Stimulated activated CD4-positive, alpha-beta T cell treated with anti-CD3 and anti-CD28 coated beads, TNF-alpha, amount 100 ng/mL, for 24 hours (primary cell): ENCODE measurements at regions not wholly inside any gene's neighbourhood (a gene's known extent, or its start where the extent isn't known, plus 50 kb on each side); places are given as distances from the start of the nearest gene placed in this dataset.

Experiments used
- DNase-seq, 3 experiments: peaks; one replicate each; pipeline ENCODE4 v3.0.0-alpha.2; 2020; ENCODE audit warnings: low read depth in 3 of 3

- DNase-seq, result no peak
Measured at GRCh38 chr3:99373088-99373845, 265.1 kb upstream of the COL8A1 start.

DNA sequence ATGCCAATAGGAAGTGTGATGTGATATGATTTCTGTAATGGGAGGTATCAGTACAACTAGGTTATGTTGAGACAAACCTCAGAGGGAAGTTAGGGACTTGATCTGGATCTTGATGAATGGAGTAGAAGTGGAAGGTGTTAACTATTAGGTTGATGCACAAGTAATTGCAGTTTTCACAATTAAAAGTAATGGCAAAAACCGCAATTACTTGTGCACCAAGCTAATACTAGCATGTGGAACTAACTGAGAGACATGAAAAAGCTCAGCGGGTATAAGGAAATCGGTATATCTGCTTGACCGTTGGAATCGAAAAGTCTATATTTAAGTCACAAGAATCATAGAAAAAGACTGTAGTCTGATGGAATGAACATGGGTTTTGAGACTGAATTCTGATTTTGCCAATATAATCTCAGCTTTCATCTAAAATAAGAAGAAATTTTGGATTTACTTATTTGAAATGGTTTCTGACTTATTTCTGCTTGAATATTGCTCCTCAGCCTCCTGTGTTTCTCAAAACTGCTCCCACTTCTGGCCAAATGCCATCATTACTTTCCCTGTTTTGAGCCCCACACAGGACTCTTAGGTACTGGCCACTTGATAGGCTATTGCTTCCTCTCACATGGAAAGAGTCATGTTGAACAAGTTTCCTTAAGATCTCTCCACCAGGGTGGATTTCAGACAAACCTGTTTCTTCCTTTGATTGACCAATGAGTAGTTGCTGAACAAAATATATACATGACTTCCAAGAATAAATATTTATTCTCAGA is 271.5 kb upstream of the COL8A1 start:
- no peak for DNase-seq

DNA sequence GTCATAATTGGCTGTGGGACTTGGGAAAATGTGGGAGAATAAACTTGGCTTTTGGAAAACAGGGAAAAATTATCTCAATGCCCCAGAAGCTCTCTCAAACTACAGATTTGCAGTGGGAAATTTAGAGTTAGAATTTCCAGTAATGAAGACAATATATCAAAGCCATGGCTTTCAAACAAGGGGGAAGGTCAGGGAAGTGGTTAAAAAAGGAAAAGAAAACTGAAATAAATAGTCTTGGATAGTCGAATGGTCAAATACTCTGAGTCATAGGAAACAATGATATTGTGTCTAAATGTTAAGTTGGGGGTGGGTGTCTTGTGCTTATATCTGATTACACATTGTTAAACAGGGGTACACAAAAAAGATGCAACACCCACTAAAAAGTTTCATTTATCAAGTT is 272.4 kb upstream of the COL8A1 start:
- no peak for DNase-seq

DNA sequence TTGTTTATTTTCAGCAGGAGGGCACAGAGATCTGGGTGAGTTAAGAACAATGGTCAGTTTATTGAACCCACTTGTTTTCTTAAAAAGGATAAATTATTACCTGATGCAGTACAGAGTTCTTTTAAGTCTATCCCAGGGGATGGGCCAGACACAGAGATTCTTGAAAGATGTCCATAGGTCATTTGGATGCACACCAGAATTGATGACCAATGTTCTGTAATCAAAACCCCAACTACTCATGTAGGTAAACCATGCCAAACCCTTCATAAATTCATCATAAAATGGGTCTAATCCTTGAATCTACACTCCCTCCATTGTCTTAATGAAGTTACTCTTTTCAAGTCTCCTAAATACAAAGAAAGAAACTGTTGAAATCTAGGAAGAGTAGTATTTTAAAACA is 273.0 kb upstream of the COL8A1 start:
- DNase-seq, result no peak

GRCh38 chr3:99357131-99357530 is 281.3 kb upstream of the COL8A1 start:
- no peak for DNase-seq

DNA sequence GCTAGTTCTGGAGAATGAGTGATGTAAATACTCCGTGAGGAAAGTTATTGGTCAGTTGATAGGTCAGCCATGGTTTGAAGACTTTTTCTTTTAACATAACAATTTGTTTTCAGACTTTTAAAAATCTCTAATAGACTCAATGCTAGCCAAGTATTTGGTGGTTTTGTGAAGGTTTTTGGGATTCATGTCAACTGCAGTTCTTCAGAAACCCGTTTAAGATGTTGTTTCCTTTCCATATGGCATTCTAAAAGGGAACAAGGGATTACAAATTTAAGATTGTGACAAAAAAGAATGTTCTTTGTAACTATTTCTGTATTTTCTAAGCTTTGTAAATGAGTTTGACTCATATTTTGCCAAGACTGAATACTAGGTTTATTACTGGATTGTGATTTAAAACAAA is 281.7 kb upstream of the COL8A1 start:
- DNase-seq, result no peak

GRCh38 chr3:99355465-99355864 is 282.9 kb upstream of the COL8A1 start:
- no peak for DNase-seq

GRCh38 chr3:99352811-99353210 is 285.6 kb upstream of the COL8A1 start:
- no peak for DNase-seq

DNA sequence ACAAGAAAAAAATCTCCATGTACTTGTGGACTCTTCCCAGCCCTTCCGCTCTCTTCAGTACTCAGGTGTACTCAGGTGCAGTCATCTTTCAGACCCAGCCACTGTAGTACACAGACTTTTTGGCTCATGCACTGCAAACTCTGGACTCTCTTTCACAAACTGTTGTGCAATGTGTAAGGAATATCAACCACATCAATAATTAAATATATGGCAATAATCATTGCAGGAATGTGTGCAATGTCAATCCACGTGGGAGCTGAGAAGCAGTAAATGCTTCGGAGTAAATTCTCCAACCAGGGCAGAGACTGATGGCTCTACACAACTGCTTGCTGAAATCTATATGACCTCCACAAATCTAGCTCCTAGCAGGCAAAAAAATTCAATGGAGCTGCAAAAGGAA is 287.3 kb upstream of the COL8A1 start:
- no peak for DNase-seq

DNA sequence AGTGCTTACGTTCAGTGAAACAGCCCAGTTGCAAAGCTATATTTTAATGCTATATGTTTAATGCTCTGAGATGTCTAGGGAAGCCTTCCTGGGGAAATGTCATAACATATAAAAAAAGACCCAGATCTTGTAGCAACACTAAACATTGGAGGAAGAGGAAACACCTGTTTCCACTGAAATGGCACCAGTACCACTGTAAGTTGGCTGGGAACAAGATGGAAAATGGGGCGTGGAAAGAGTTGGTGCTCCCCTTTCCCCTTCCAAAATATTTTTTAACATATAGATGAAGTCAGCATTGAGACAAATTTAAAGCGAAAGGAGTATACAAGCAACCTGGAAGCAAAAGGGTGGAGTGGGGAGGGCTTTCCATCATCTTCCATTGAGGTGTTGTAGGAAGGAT is 289.9 kb upstream of the COL8A1 start:
- no peak for DNase-seq

DNA sequence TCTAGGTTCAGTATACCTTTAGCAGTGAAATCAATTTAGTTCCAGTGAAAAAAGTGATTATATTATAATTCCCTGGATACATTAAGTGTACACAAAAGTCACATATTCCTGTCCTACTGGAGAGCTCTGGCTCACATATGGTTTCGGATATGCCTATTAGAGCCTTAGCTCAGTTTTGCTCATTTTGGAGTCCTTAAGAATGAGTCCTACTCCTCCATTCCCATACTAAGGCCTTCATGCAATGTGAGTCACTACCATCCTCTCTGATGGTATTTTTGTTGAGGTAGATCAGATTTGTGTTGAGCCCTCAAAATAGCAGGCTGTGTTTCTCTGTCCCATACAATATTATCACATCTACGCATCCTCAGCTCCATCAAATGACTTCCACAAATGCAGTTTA is 294.2 kb upstream of the COL8A1 start:
- DNase-seq, result no peak

DNA sequence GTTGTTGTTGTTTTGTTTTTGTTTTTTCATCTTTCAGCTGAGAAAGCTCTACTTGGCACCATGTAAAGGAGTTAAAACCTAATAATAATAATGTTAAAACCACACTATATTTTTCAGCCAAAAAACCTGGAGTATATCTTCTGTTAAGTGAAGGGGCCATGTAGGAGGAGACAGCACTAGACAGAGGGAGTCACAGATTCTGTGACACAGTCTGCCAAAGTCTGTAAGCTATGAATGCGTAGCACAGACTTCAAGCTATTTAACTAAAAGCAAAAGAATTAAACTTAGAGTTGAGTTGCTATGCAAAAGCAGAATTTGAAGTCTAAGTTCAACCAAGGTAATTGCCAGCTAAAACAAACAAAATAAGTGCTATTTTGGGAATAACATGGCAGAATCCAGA is 296.0 kb upstream of the COL8A1 start:
- no peak for DNase-seq

DNA sequence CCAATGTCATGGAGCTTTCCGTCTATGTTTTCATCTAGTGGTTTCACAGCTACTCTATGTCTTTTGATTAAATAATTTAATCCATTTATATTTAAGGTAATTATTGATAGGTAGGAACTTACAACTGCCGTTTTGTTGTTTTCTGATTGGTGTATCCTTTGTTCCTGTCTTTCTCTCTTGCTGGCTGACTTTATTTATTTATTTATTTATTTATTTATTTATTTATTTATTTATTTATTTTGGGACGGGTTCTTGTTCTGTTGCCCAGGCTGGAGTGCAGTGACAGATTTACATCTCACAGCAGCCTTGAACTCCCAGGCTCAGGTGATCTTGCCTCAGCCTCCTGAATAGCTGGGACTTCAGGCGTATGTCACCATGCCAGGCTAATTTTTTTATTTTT is 299.2 kb upstream of the COL8A1 start:
- no peak for DNase-seq

DNA sequence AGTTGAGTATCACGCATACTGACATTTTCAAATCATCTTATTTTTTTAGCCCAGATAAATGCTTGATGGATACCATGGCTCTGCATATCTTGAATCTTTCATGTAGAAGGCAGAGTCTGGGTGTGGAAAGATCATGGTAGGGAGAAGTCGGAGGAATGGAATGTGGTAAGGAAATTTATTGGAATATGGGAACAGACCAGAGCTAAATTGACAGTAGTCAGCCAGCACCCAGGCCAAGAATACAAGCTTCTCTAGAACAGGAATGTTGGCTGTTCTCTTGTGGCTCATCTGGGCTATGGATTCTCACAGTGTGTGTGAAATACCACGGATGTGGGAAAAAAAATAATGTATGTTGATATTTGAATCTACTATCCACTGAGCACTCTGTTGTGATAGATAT is 305.7 kb upstream of the COL8A1 start:
- no peak for DNase-seq

DNA sequence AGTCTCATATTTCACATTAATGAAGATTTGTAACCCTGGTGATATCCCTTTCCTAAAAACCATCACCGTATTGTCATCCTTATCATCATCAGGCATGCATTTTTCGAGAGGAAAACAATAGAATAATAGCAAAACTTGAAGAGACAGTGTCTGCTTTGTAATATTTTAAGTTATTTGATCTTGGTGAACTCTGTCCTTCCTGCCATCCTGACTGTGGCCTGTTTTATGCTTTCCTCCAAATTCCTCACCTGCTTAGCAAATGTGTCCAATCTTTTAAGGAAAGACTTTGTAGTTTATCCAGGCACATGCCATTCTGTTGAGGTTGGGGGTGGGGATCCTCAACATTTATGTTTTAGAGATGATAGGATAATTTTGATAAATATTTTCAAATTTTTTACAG is 306.1 kb upstream of the COL8A1 start:
- DNase-seq, result no peak

- DNase-seq, result no peak
Measured at GRCh38 chr3:99330924-99331532, 307.4 kb upstream of the COL8A1 start.

DNA sequence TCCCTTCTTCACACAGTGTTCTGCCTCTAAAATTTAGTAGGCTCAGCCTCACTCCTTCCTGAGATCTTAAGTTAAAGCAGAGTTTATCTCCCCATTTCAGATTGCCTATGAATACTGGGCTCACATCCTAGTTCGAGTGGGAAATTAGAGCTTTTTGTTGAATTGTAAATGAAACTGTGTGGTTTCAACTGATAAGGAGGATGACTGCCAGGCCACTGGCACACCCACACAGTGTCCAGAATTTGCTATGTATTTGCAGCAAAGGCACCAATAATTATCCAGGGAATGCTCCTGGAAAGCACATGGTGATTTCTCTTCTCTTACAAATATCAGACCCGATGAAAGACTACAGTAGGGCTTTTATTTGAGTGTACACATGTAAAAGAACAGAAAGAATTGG is 308.1 kb upstream of the COL8A1 start:
- no peak for DNase-seq

DNA sequence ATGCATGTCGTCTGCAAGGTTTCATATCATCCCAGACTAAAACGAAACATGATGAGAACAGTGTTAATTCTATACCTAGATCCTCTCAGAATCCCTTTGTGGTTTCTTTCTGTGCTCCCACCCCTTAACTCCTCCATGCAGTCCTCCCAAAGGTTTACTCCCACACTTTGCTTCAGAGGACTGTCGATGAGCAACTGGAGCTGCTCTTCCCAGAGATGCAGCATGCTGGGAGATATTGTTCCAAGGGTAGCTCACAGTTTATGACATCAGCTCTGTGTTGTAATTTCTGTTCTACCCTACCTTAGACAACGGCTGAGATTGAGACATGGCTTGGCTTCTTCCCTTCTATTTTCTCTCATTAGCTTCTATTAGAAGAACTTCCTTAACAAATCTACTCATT is 313.0 kb upstream of the COL8A1 start:
- DNase-seq, result no peak

DNA sequence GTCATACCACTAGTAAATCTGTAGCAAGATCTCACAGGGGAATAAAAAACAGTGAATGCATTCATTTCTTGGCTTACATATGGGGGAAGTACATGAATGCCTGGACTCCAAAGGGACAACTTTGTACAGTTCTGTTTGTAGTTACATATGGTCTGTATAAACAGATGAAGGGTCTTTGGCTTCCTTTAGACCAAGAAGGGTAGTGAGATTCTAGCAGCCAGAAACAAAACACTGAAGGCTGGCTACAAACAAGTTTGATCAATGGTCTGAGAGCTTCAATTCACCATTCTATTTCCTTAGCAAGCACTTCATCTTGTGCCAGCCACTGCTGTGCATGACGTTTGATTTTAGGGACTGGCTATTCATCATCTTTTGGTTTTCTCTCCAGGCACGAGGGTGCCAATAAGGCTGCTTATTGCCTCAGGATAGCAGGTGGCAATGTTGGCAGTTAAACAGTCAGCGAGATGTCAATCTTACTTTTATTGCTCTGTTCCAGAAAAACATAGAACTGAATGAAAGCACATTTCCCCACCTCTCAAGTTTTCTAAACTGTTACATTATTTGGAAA is 313.7 kb upstream of the COL8A1 start:
- no peak for DNase-seq

DNA sequence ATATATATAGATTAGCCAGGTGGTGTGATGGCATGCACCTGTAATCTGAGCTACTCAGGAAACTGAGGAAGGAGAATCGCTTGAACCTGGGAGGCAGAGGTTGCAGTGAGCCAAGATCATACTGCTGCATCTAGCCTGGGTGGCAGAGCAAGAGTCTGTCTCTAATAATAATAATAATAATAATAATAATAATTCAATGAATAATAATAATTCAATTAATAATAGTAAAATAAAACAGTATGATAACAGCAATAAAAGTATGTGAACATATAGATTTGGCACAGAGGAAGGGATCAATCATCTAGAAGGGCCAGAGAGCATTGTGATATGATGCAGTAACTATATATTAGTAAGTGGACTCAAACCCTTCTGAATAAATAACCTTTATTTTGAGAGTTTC is 314.5 kb upstream of the COL8A1 start:
- no peak for DNase-seq

- no peak for DNase-seq
Measured at GRCh38 chr3:99322551-99322950, 315.8 kb upstream of the COL8A1 start.

- DNase-seq, result no peak
Measured at GRCh38 chr3:99321261-99321660, 317.1 kb upstream of the COL8A1 start.

GRCh38 chr3:99319961-99320360 is 318.4 kb upstream of the COL8A1 start:
- DNase-seq, result no peak
